GM20431 (cell line): ENCODE measurements at regions not wholly inside any gene's neighbourhood (a gene's known extent, or its start where the extent isn't known, plus 50 kb on each side); places are given as distances from the start of the nearest gene placed in this dataset.

Experiments
- in situ Hi-C: fragments of 300-500 bp; cut with MseI, MboI; formaldehyde crosslinking; loops from one replicate; pipeline ENCODE4 v1.15.0; 2020; ENCODE audit warnings: low sequenced_read_pairs; ENCODE audit not compliant: unreplicated experiment

DNA sequence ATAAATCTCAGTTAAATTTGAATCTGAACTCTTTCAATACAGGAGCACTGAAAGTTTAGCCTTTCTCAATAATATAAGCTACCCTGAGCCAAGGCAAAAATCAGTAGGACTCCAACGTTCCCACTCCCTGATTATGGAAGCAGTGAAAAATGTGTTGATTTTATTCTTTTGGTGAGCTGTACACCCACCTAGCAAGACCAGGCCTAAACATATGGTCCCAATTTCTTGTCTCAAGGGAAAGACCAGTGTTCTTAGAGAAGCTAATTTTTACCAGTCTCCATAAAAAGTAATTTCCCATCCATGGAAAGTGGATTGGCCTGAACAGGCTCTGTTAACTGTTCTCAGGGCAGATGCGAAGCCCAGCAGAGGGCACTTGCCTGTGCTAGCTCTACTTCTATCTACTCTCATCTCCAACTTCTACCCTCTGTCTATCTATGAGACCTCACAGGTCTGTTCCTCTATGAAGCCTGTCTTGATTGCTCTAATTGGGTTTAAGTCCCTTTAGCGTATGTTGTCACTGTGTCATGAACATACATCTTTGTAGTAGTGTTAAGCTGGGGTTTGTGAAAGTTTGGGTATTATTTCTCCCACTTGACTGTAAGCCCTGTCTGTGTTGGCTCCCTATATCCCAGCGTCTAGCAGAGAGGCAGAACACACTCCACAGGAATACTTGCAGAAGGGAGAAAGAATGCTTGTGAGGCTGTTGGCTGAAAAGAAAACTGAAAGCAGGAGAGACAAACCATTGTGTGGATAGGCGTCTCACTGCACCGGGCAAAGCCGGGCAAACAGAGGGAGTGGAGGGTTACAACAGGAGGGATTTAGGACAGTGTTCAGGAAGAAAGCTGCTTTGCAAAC is 167.1 kb upstream of the MAF start:
- in situ Hi-C loops: no loop called here

DNA sequence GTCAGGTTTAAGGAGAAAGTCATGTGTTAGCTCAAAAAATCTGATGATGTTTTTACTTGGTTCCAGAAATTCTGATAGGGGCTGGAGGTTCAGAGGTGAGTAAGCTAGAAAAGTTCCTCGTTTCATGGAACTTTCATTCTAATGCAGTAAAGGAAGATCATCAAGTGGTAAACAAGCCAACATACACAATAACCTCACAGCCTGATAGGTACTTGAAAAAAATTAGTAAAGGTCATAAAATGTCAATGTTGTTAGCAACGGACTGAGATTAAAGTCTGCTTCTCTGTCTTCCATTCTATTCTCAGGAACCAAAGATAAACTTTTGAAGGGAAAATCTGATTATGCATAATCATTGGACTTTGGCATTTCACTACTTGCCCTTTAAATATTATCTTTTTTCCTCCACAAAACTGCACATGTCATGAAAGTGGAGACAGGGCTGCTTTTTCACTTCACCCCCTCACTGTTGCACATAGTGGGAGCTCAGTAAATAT is 165.4 kb upstream of the MAF start:
- in situ Hi-C loops: no loop called here

DNA sequence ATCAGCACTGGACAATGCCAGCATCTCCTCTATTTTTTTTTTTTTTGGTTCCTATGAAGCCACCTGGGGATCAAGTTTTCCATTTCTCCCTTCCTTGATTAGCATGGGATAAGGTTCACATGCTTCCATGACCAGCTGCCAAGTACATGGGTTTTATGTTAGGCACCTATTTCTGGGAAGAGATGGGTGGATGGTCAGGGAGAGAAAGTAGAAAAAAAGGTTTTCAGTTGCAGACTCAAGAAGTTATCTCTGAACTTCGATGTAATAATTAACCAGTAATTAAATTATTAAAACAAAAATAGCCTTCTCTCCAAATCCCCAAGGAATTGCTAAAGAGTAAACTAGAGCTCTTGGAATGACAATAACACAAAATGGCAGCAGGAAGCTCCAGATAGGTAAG is 164.9 kb upstream of the MAF start:
- in situ Hi-C loops: no loop called here

DNA sequence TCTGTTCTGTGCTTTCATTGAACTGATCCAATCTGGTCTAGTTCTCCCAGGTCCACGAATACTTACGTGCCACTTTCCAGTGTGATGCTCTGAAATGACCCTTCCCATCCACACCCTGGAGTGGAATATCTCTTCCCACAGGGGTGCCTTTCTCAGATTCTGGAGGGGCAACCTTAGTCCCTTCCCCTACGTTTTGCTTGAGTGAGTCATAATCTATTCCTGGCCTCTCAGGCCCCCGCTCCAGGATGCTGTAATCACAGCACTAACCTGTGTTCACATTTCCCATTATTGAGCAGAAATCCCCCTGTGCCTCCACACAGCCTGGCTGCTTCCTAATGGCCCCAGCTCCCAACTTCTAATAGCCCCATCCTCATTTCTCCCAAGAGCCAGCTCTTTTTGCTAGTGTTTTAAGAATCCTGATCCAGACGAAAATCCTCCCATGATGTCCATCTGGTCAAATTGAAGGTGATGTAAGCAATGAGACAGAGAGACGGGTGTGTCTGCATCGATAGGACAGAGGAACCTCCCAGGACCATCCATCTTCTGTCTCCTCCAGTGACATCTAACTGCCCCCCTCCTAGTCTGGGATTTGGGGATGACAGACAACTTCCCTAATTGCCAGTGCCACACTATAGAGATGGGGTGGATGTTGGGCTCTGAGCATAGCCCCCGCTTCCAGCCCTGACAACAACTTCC is 164.0 kb upstream of the MAF start:
- in situ Hi-C loops: no loop called here

DNA sequence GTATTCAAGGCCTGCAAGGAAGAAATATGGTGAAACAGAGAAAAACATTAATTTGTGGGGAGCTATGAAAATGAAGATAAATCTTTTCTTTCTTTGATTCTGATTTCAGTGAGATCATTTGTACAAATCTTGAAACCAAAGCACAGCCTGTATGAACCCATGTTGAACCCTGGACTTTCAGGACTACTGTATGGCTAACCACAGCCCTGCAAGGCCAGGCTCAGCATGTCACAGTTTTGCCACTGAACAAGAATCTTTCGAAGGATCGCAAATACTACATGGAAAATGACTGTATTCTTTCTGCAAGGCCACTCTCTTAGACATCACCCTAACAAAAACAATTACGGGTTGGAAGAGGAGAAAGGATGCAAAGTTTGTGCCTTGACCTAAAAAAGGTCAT is 161.7 kb upstream of the MAF start:
- in situ Hi-C loops: no loop called here

DNA sequence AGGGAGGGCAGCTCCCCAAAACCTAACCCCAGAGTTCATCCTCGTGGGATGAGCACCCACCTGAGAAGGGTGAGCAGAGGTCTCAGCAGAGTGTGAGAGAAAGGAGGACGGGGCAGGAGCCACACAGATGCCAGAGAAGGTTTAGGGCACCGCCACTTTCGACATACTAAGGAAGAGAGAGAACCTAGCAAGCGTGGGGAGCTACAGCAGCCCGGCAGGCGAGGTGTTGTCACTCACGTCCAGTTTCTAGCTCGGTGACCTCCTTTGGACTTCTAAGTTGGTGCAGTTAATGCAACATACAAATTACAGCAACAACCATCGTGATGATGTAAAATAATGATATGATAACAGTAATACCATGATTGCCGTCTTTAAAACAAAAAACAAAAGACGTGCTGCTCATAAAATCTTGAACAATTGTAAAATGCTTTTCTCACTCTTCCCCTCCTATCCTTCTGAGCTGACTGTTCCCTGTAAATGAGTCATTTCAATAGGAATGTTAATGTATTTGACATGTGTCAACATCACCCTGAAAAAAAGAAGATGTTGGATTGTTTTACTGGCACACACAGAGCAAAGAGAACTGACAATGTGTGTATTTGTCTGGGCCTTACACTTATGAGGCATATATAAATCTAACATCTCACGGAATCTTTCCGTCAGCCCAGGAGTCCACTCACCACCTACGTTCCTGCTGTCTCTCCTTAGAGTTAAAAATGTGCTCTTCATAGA is 158.2 kb upstream of the MAF start:
- in situ Hi-C loops: no loop called here

DNA sequence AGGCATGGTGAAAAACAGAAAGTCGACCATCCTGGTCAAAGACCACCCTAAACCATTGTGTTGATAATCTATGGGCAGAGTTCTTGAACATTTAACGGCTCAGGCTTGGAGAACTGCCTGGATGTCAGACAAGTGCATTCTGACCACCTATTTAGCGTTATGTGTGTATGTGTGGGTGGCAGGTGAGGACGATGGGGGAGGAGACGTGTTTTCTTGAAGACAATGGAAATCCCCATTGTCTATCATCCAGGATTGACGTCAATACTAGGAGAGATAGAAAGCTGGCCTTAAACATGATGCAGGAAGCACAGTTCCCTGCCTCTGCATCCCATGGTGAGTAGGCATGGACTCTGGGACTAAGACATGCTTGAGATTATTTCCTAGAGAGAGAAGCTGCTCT is 157.4 kb upstream of the MAF start:
- in situ Hi-C loops: no loop called here

DNA sequence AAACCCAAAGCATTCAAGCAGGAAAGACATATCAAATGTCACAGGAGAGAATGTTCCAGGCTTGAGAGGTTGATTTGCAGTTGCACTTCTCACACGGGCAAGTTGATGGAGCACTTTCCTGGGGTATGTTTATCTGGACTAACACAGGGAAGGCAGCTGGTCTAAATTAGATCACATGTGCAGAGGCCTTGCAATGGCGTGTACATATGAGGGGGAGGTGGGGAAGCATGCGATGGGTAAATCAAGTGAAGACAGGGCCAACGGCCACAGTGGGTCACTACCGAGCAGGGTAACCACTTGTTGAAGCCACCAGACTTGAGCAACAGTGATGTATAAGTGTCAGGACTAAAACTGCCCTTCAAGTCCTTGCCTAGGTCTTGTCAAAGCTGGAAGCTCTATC is 156.6 kb upstream of the MAF start:
- in situ Hi-C loops: no loop called here

DNA sequence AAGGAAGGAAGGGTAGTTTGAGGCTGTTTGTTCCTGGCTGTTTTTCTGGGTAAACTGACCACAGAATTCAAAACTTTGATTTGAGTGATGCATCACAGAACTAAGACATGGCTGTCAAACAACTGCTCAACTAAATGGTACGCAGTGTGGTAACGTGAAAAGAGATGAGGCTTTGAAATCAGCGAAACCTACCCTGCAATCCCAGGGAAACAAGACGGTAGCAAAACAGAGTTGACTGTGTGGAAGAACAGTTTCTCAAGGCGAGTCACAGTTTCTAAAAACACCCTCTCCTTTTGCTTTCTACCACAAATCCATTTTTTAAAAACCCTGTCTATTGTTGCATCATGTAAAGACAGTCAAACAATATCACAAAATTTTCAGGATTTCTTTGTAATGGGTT is 156.0 kb upstream of the MAF start:
- in situ Hi-C loops: no loop called here

DNA sequence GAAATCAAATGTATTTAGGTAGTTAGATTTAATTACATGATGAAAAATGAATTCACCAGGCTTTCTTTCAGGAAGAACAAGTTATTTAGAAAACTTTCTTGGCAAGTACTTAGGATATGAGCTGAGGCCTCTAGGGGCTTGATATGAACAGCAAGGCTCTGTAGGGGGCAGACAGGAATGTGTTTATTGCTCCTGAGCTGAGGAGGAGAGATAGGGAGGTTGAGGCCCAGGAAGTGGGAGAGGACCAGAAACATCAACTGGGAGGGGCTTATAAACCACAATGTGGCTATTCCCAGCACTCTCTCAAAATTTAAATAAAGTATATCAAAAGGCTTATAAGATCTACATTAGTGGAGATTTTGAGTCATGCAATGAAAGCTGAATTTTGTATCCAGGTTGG is 154.0 kb upstream of the MAF start:
- in situ Hi-C loops: no loop called here

DNA sequence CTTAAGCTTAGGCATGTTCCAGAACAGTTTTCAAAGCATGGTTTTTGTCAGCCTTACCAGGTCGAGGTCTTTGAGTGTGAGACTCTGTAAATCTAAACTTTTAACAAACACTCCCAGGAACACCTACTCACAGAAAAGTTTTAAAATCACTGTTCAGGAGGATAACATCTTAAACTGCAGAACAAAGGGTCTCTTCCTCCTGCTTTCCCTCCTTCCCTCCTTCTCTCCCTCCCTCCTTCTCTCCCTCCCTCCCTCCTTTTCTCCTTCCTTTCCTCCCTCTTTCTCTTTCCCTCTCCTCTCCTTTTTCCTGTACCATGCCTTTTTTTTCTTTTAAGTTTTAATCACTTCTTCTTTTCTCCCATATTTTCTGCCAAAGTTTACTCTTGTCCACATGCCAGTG is 153.5 kb upstream of the MAF start:
- in situ Hi-C loops: no loop called here

DNA sequence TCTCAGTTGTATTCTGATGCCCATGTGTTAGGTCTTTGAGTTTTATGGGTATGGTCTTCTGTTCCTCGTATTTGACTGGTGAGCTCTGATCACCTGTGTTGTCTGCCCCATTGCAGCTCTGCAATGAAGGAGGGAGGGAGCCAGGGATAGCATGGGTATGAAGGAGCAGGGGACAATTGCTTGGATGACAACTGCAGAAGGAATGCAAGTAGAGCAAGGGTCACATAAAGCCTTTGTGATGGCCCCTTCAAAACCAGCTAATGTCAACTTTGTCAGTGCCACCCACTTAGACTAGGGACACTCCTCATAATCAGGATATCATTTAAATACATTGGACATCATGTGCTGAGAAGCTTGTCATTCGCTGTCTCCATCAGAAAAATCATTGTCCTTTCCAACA is 152.7 kb upstream of the MAF start:
- in situ Hi-C loops: no loop called here

DNA sequence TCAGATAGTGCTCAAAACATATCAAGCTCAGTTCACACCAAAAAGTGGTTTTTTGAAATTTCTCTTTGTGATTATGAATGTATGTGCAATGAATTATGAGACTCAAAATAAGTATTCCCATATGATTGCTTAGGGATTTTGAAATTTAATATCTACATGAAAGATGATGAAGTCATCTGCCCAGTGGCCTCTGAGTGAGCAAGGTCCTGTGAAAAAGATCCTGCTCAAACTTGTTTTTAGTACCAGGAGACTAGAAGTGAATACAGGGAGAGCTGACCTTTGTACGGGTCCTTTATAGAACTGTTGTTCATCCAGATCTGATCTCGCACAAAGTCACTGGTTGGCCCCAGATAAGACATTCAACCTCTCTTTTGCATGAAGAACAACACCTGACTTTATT is 151.9 kb upstream of the MAF start:
- in situ Hi-C loops: no loop called here

DNA sequence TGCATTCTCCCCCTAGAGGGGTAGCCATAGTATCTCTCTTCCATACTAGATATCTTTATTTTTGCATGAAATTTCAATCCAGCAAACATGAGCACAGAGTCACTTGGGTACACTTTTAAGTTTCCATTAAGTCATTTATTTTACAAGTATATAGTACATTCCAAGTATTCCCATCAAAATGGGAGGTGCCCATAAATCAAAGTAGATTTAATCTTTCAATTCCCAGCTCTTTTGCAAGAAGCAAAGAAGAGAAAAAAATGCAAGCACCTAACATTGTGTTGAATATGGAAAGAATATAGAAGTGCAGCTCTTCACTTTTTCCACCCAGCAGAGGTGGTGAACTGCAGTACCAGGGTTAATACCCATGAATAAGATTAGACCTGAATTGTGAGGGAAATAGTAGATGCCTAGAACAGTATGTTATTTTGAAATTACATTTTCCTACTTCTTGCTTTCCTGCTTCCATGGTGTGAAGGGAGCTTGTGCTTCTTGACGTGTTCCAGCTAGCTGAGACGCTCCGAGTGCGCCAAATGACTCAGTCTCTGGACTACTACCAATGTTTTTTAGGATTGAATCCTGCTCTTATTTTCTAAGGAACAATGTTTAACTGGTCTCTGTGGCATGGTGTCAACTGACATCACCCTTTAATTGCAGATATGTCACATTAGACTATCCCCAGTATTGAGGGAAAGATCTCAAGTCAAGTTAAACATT is 151.1 kb upstream of the MAF start:
- in situ Hi-C loops: no loop called here

DNA sequence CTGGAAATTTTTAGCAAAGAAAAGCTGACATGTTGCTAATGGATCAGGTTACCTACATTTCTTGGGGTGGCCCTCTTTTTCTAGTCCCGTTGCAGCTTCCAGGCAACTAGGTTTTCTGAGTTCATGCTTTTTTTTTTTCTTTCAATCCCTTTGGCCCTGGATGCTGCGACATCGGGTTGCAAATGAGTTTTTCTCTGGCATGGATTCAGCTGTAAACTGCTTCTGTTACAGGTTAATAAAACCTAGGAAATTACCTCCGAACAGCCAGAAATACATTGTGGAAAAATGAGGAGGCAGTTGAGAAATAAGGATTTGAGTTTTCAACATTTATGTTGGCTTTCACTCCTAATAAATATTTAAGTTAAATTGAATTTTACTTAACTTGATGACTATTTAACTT is 149.8 kb upstream of the MAF start:
- in situ Hi-C loops: no loop called here

DNA sequence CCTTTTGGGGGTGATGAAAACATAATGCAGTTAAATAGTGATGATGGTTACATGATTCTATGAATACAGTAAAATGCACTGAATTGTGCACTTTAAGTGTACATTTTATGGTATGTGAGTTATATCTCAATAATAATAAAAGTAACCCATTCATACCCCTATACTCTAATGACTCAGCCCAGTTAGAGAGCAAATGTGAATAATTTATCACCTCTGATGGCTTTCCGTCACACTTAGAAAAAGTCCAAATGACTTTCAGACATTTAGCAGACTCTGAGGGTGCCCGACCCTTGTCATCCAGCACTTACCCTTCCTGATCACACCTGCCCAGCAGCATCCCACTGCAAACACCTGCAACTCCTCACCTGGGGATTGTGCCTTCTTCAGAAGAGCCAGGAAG is 148.1 kb upstream of the MAF start:
- in situ Hi-C loops: loop anchor here (25.0 kb wide), 1 partner anchor 89 kb away; no protein-coding TSS in a partner anchor

DNA sequence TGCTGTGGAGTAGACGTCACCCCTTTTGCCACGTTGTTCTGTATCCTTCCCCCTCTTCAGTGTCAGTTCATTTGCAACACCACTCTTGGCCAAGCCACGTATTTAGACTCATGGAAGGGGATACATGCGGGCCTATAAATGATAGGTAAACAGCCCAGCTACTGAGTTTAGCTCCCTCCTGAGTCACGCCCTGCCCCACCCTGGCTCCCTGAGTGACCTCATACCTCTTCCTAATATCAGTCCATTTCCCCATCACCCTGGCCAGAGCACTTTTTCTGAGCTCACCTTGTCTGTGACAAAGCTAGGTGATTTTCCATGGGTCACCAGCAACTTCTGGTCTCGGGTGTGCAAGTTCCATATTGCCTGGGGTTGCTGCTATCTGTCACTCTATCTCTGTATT is 147.2 kb upstream of the MAF start:
- in situ Hi-C loops: loop anchor here (25.0 kb wide), 1 partner anchor 90 kb away; no protein-coding TSS in a partner anchor

DNA sequence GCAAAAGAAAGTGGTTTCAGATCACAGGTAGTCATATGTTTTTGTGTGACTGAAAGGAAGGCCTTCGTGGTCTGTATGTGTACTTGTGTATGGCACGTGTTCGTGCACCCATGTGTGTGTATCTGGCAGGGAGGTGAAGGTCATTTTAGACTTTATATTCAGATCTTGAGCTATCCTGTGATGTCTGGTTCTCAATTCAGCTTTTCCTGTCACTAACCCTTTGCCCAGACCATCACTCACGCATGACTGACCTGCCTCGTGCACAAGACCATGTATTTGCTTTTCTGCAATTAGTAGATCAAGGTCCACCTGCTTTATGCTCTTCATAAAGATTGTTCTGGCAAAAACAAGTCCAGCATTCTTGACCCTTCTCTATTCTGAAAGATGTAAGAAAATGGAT is 139.7 kb upstream of the MAF start:
- in situ Hi-C loops: loop anchor here (25.0 kb wide), 1 partner anchor 97 kb away; no protein-coding TSS in a partner anchor

DNA sequence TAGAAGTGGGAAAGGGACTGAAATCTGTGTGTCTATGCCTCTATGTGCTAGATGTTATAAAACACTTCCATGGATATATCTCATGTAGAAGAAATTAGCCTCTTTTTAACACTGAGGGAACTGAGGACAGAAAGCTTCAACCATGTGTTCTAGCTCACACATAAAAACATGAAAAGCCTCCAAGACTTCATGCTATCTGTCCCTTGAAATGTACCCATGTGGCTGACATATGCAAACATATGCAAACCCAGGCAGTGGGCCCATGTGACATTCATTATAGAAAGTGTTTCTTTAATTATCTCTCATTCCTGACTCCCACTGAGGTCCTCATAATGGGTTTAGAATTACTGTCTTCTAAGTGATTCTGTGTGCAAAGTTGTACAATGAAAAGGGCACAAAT is 134.7 kb upstream of the MAF start:
- in situ Hi-C loops: loop anchor here (25.0 kb wide), 1 partner anchor 102 kb away; no protein-coding TSS in a partner anchor

DNA sequence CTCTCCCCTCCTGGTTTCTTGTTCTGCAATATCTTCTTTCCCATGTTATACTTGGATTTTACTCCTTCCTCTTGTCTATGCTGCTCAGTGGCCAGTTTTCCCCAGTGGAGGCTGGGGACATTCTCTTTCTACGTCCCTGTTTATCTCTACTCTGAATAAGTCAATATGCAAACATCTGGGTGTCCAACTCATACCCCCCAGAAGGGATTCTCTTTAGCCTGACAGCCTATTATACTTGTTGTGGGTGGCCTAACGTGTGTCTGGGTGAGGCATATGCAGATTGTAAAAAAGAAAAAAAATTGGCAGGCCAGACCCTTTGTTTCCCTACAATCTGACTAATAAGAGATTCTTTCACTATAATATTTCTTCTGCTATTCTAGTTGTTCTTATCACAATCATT is 134.2 kb upstream of the MAF start:
- in situ Hi-C loops: loop anchor here (25.0 kb wide), 1 partner anchor 103 kb away; no protein-coding TSS in a partner anchor
